CD14-positive monocyte (primary cell): ENCODE measurements at regions not wholly inside any gene's neighbourhood (a gene's known extent, or its start where the extent isn't known, plus 50 kb on each side); places are given as distances from the start of the nearest gene placed in this dataset.

Source experiments
- DNase-seq, 3 donors: peaks; one replicate each; pipeline ENCODE4 v3.0.0-alpha.2; 2011 to 2022
- H2AFZ ChIP-seq: 2 replicates; pipeline ENCODE4 v1.6.0; 2012; ENCODE audit warnings: mild to moderate bottlenecking, low read depth, low read length, inconsistent platforms; ENCODE audit not compliant: insufficient read depth, poor library complexity, severe bottlenecking
- H3K27ac ChIP-seq, 2 donors: 1 replicate in 1 of 2; 2 replicates in 1 of 2; pipeline ENCODE4 v1.5.1; 2012 to 2013; ENCODE audit warnings: low read length in 2 of 2, control low read depth in 1 of 2, inconsistent platforms in 1 of 2, low read depth in 1 of 2, mild to moderate bottlenecking in 1 of 2
- H3K27me3 ChIP-seq, 2 donors: one replicate each; pipeline versions ENCODE4 v1.6.0 to v1.6.1; 2011 to 2013; ENCODE audit warnings: low read length in 2 of 2; ENCODE audit not compliant: control insufficient read depth in 2 of 2, insufficient read depth in 2 of 2
- H3K36me3 ChIP-seq, 2 donors: replicated peaks in 1 of 2; 1 replicate in 1 of 2; 2 replicates in 1 of 2; pipeline versions ENCODE4 v1.5.1 to v1.6.1; 2012 to 2013; ENCODE audit warnings: low read length in 2 of 2, control low read depth in 1 of 2, inconsistent platforms in 1 of 2, mild to moderate bottlenecking in 1 of 2; ENCODE audit not compliant: insufficient read depth in 2 of 2, control insufficient read depth in 1 of 2
- H3K4me1 ChIP-seq, 2 donors: 1 replicate in 1 of 2; 2 replicates in 1 of 2; pipeline versions ENCODE4 v1.5.1 to v1.6.1; 2012 to 2013; ENCODE audit warnings: low read length in 2 of 2, control low read depth in 1 of 2, inconsistent platforms in 1 of 2, mild to moderate bottlenecking in 1 of 2, moderate library complexity in 1 of 2; ENCODE audit not compliant: insufficient read depth in 2 of 2, control insufficient read depth in 1 of 2
- H3K4me2 ChIP-seq: replicated peaks from 2 replicates; pipeline ENCODE3; 2012; ENCODE audit warnings: low read length, moderate library complexity, mild to moderate bottlenecking; ENCODE audit not compliant: poor library complexity, severe bottlenecking; ENCODE audit errors: extremely low read depth
- H3K4me3 ChIP-seq, 3 experiments: fragments of 200-600 bp in 1 of 3; sonication (generic) in 1 of 3; replicated peaks in 1 of 3; 1 replicate in 2 of 3; 2 replicates in 1 of 3; pipeline ENCODE4 v1.5.1; 2011 to 2013; ENCODE audit warnings: low read length in 3 of 3, mild to moderate bottlenecking in 3 of 3, control low read depth in 2 of 3, low read depth in 2 of 3, inconsistent platforms in 1 of 3, moderate library complexity in 1 of 3
- H3K79me2 ChIP-seq: 2 replicates; pipeline ENCODE4 v1.6.0; 2012; ENCODE audit warnings: mild to moderate bottlenecking, control low read depth, inconsistent platforms, low read length, moderate library complexity; ENCODE audit not compliant: insufficient read depth
- H3K9ac ChIP-seq: 2 replicates; pipeline ENCODE4 v1.6.0; 2017; ENCODE audit warnings: low read length, mild to moderate bottlenecking; ENCODE audit not compliant: insufficient read depth, poor library complexity, severe bottlenecking
- H3K9me3 ChIP-seq, 2 donors: replicated peaks in 1 of 2; 1 replicate in 1 of 2; 2 replicates in 1 of 2; pipeline versions ENCODE4 v1.5.1 to v1.6.1; 2012 to 2013; ENCODE audit warnings: low read length in 2 of 2, control low read depth in 1 of 2; ENCODE audit not compliant: control insufficient read depth in 1 of 2, insufficient read depth in 1 of 2
- H4K20me1 ChIP-seq: 2 replicates; pipeline ENCODE4 v1.6.0; 2012; ENCODE audit warnings: mild to moderate bottlenecking, low read length, control low read depth, moderate library complexity; ENCODE audit not compliant: insufficient read depth
- H3K27ac Mint-ChIP-seq, 7 donors: one replicate each; pipeline ENCODE4 v1.8.0; 2020; ENCODE audit warnings: mild to moderate bottlenecking in 7 of 7, mixed read lengths in 7 of 7, moderate library complexity in 6 of 7, inconsistent platforms in 2 of 7
- H3K27me3 Mint-ChIP-seq, 3 donors: one replicate each; pipeline ENCODE4 v1.8.0; 2021 to 2022; ENCODE audit warnings: low read depth in 3 of 3, mild to moderate bottlenecking in 3 of 3, mixed read lengths in 3 of 3, moderate library complexity in 3 of 3, inconsistent platforms in 1 of 3
- H3K36me3 Mint-ChIP-seq, 2 donors: one replicate each; pipeline ENCODE4 v1.8.0; 2020; ENCODE audit warnings: mixed read lengths in 2 of 2, inconsistent platforms in 1 of 2, mild to moderate bottlenecking in 1 of 2
- H3K4me1 Mint-ChIP-seq: one replicate; pipeline ENCODE4 v1.8.0; 2020; ENCODE audit warnings: mild to moderate bottlenecking, mixed read lengths
- H3K4me3 Mint-ChIP-seq, 2 donors: one replicate each; pipeline ENCODE4 v1.8.0; 2020; ENCODE audit warnings: mild to moderate bottlenecking in 2 of 2, mixed read lengths in 2 of 2, moderate library complexity in 1 of 2
- H3K9me3 Mint-ChIP-seq, 7 donors: one replicate each; pipeline ENCODE4 v1.8.0; 2020 to 2022; ENCODE audit warnings: mixed read lengths in 7 of 7, mild to moderate bottlenecking in 6 of 7, moderate library complexity in 6 of 7, inconsistent platforms in 2 of 7
- CTCF ChIP-seq: fragments of 200-600 bp; IDR thresholded peaks from one replicate; pipeline ENCODE4 v1.8.0; 2022; ENCODE audit warnings: antibody characterized with exemption, mild to moderate bottlenecking
- WGBS: methylation state at CpG from one replicate; pipeline ENCODE4 v1.1.5; 2013; ENCODE audit warnings: missing lambda C conversion rate; ENCODE audit not compliant: insufficient coverage; 5-methylcytosine and 5-hydroxymethylcytosine counted together
- intact Hi-C, 2 donors: fragments of 100-400 bp; cut with micrococcal nuclease; formaldehyde crosslinking; loops; one replicate each; pipeline versions ENCODE4 v1.15.0 to v1.15.1; 2023

GRCh38 chr15:31270767-31271166 lies 55.9 kb upstream of the KLF13 start:
- Histone ChIP-seq H3K4me3 (peak overlapping the region in 1 of 3 experiments; percentile 1), H2AFZ (no peak overlapping the region), H3K4me2 (no peak overlapping the region), H3K79me2 (peaks cover 12% of the 10 kb centered on the region), H3K9me3 (no peaks in the 10 kb centered on the region), H3K4me1 (peaks cover 91 to 95% of the 10 kb centered on the region in 2 donors), H4K20me1 (no peaks in the 10 kb centered on the region), H3K36me3 (no peaks in the 10 kb centered on the region), H3K27me3 (no peaks in the 10 kb centered on the region), H3K27ac (peak overlapping the region; percentile 3 to 96), H3K9ac (no peak overlapping the region)
- Mint-ChIP-seq H3K4me3 (no peak overlapping the region), H3K27ac (peak overlapping the region; percentile 62 to 88 (median 85)), H3K4me1 (peaks cover 94% of the 10 kb centered on the region), H3K36me3 (peaks cover 0 to 8% of the 10 kb centered on the region in 2 donors), H3K27me3 (no peaks in the 10 kb centered on the region), H3K9me3 (peaks cover 0 to 1% (median 0%) of the 10 kb centered on the region in 7 donors)
- TF ChIP-seq CTCF = no peak
- peak; percentile 32 to 58 (median 53) for DNase-seq
- intact Hi-C loops = no loop called here
- WGBS = 89% methylated on average over 1 of the region's 2 CpGs

GRCh38 chr15:31271224-31271635 lies 55.4 kb upstream of the KLF13 start:
- peaks cover 86 to 90% of the 10 kb centered on the region in 2 donors for H3K4me1 ChIP-seq
- H3K9me3 ChIP-seq = no peaks in the 10 kb centered on the region
- H4K20me1 ChIP-seq = no peaks in the 10 kb centered on the region
- H3K4me1 Mint-ChIP-seq = peaks cover 90% of the 10 kb centered on the region
- H3K27me3 Mint-ChIP-seq = peaks cover 0 to 2% (median 0%) of the 10 kb centered on the region in 3 donors
- intact Hi-C loops = no loop called here
- 85% methylated on average over 6 of the region's 10 CpGs for WGBS
- TF ChIP-seq CTCF = no peak
- peak overlapping the region in 1 of 3 experiments; percentile 1 for H3K4me3 ChIP-seq
- H3K36me3 Mint-ChIP-seq = peaks cover 0 to 8% of the 10 kb centered on the region in 2 donors
- no peak overlapping the region for H3K4me2 ChIP-seq
- H3K27me3 ChIP-seq = no peaks in the 10 kb centered on the region
- H3K9ac ChIP-seq = no peak overlapping the region
- H3K27ac Mint-ChIP-seq = peak overlapping the region in 6 of 7 donors; percentile 52 to 85 (median 62)
- H3K36me3 ChIP-seq = no peaks in the 10 kb centered on the region
- peaks cover 9% of the 10 kb centered on the region for H3K79me2 ChIP-seq
- no peak for DNase-seq
- peak overlapping the region in 1 of 2 donors; percentile 96 for H3K27ac ChIP-seq
- peaks cover 0 to 1% (median 0%) of the 10 kb centered on the region in 7 donors for H3K9me3 Mint-ChIP-seq
- H2AFZ ChIP-seq = no peak overlapping the region
- H3K4me3 Mint-ChIP-seq = no peak overlapping the region
